Medulla oblongata (tissue), 1 donor: ENCODE measurements at regions not wholly inside any gene's neighbourhood (a gene's known extent, or its start where the extent isn't known, plus 50 kb on each side); places are given as distances from the start of the nearest gene placed in this dataset.

Experiments
- DNase-seq: peaks from one replicate; pipeline ENCODE4 v3.0.0-alpha.2; 2015; ENCODE audit errors: extremely low spot score

DNA sequence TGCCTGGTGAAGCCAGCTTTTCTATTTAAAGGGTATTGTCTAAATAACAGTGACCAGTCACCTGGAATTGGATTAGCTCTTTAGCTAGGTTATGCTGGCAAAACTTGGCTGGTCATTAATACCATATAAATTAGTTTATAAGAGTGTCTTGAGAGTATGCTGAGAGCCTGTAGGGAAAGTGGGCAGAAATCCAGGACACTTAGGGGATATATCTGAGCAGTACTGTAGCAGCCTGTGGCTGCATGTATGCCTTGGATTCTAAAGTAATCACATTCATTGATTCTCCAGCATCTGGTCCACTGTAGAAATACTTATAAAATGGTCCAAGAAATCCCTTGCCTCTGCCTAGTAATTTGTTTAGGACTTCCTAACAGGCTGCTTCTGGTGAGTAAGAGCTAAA is 288.9 kb upstream of the DMAC1 start:
- no peak for DNase-seq

GRCh38 chr9:8085986-8086385 is 286.4 kb upstream of the DMAC1 start:
- no peak for DNase-seq

- no peak for DNase-seq
Observed at GRCh38 chr9:8078641-8079140, 279.1 kb upstream of the DMAC1 start.

DNA sequence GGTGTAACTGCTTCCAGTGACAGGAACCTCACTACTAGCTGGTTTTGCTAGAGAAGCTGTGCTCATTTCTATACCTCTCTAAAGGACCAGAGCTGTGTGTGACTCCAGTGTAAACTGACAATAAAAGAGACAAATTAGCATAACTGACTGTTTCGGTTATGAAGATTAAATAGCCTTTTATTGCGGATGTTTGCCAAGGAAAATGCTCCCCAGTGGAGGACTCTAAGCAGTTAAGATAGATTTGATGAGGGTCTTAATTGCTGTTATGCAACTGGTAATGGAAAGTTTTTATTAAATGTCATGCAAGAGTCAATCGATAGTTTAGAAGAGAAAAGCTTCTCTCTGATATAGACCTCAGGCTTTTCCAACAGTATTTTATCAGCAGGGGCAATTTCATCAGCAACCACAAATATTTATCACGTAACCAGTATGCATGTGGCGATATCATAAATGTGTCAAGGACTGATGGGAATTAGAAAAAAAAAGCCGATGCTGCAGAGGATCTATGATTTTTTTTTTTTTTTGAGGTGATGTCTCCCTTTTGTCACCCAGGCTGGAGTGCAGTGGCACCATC is 275.2 kb upstream of the DMAC1 start:
- DNase-seq = no peak

- DNase-seq = no peak
Observed at GRCh38 chr9:8071445-8071798, 271.8 kb upstream of the DMAC1 start.

- DNase-seq = no peak
Observed at GRCh38 chr9:8070779-8071444, 271.3 kb upstream of the DMAC1 start.

GRCh38 chr9:8062459-8062858 is 262.9 kb upstream of the DMAC1 start:
- no peak for DNase-seq

- DNase-seq = no peak
Observed at GRCh38 chr9:8053501-8053900, 253.9 kb upstream of the DMAC1 start.

DNA sequence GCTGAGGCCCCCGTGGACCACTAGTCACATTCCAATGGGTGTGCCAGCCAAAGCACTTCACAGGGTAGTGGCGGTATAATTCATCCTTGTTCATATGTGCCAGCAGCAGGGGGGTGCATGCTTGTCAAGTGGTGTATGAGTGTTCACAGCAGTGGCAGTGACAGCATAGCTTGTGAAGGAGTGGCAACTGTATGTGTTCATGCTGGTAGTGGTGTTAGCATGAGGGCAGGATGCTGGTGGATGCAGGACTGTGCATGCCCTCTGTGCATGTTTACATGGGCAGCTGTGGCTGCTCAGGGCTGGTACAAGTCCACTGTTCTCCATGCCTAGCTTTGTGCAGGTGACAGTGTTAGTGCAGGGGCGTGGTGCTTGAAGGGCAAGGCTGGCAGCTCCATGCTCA is 253.4 kb upstream of the DMAC1 start:
- DNase-seq = no peak

- DNase-seq = no peak
Observed at GRCh38 chr9:8037745-8038144, 238.2 kb upstream of the DMAC1 start.

DNA sequence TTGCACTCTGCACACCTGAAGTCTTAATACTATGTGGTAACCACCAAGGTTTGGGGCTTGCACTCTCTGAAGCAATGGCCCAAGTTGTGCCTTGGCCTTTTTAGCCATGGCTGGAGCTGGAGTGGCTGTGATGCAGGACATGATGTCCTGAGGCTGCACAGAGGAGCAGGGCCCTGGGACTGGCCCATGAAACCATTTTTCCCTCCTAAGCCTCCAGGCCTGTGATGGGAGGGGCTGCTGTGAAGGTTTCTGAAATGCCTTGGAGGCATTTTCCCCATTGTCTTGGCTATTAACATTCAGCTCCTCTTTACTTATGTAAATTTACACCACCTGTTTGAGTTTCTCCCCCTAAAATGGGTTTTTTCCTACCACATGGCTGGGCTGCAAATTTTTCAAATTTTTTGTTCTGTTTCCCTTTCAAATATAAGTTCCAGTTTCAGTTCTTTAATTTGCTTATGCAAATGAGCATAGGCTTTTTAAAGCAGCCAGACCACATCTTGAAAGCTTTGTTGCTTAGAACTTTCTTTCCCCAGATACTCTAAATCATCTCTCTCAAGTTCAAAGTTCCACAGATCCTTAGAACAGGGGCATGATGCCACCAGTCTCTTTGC is 237.4 kb upstream of the DMAC1 start:
- no peak for DNase-seq

DNA sequence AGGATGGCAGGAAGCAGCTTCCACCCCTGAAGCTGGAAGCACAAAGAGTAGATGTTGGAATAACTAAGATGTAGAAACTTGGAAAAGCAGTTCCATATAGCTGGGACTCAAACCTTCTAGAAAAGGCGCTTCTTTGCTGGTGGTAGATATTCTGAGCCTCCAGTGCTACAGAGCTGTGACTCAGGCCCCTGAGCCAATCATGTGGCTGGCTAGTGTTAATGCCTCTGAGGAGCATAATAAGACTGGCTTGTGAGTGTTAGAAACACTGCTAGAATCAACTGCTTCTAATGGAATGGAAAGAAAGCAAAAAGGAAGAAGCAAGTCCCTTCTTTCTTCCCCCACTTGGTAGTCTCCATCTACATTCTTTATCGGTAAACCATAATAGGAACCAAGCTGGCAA is 234.2 kb upstream of the DMAC1 start:
- DNase-seq = no peak

GRCh38 chr9:8030095-8030494 is 230.5 kb upstream of the DMAC1 start:
- no peak for DNase-seq

DNA sequence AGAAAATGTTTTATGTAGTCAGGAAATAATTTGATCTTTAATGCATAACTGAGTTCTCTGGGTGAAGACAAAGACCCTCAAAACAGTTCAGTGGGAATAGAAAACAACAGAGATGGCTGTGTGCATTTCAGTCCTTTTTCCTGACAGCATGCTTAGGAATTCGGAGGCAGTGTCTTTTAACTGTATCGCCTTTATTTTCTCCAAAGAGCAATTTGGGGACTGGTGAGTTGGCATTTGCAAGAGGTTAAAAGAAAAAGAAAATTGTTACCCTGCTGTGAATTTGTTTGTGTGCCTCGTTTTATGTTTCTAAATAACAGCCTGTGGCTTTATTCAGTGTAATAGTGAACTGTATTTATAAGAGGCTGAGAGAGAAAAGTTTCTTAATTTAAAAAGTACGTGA is 227.8 kb upstream of the DMAC1 start:
- no peak for DNase-seq

DNA sequence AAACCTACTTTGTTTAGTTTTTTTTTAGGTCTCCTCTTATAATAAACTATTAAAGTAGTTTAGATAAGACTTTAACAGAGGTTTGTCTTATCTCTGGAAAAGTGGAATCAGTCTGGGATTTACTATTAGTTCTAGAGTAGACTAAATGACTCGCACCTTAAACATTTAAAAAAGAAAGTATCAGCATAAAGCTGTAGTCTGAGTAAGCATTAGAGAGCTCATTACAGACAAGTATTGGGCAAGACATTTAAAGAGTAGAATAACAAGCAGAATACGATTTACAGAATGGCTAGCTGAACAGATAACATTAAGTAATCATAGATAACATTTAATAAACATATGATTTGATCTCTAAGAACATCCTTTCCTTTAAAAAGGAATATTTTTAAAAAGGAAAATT is 226.0 kb upstream of the DMAC1 start:
- DNase-seq = no peak

DNA sequence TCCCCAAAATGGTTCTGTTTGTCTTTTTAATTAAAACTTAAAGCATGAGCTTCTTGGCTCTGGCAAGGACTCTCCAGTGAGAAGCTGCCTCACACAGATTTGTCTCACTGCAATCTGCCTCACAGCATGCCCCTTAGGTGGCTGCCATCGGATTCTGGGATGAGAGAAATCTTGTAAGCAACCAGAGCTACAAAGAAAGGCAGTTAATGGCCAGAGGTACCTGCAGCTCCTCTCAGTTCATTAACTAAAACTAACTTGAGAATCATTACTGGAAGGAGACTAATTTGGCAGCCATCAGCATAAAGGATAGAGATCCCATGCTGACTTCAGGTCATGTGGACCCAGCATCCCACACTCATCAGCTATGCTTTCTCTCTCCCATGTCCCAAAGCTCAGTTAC is 220.6 kb upstream of the DMAC1 start:
- DNase-seq = no peak

- DNase-seq = no peak
Observed at GRCh38 chr9:8019636-8020035, 220.1 kb upstream of the DMAC1 start.

GRCh38 chr9:8014997-8015682 is 215.6 kb upstream of the DMAC1 start:
- DNase-seq = no peak

GRCh38 chr9:8012986-8013385 is 213.4 kb upstream of the DMAC1 start:
- DNase-seq = no peak

DNA sequence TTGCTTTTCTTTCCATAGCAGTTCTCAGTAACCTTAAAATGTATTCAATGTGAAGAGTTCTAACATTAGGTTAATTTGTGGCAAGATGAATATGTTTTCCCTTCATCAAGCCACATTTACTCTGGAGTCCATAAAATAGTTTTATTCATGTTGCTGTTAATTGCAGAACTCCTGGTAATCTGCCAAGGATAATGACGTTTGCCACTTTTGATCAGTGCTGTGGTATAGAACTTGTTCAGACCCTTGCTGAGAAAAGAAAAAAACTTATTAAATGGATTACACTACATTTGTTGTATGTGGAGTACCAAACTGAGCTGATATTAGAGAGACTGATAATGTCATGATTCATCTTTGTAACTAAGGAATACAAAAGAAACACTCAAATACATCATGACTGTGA is 212.4 kb upstream of the DMAC1 start:
- DNase-seq = no peak

DNA sequence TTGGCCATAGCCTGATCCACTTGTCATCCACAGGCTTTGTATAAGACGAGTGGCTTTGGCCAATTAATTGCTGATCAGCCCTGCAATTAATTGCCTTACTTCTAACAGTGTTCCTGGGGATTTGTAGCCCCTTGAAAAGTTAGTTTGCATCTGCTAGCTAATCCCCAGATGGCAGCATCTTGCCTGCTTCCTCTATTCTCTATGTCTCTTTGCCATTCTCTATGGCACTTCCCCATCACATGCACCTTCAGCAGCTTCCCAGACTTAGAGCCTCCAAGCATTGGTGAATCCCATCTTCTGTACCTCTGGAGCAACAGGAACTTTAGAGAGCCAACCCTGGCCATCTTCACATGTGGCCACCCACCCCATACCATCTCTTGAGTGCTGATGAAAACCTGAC is 197.0 kb upstream of the DMAC1 start:
- no peak for DNase-seq

- no peak for DNase-seq
Observed at GRCh38 chr9:7988644-7989280, 189.2 kb upstream of the DMAC1 start.
